ENCODE measurements at regions not wholly inside any gene's neighbourhood (a gene's known extent, or its start where the extent isn't known, plus 50 kb on each side); places are given as distances from the start of the nearest gene placed in this dataset.

DNA sequence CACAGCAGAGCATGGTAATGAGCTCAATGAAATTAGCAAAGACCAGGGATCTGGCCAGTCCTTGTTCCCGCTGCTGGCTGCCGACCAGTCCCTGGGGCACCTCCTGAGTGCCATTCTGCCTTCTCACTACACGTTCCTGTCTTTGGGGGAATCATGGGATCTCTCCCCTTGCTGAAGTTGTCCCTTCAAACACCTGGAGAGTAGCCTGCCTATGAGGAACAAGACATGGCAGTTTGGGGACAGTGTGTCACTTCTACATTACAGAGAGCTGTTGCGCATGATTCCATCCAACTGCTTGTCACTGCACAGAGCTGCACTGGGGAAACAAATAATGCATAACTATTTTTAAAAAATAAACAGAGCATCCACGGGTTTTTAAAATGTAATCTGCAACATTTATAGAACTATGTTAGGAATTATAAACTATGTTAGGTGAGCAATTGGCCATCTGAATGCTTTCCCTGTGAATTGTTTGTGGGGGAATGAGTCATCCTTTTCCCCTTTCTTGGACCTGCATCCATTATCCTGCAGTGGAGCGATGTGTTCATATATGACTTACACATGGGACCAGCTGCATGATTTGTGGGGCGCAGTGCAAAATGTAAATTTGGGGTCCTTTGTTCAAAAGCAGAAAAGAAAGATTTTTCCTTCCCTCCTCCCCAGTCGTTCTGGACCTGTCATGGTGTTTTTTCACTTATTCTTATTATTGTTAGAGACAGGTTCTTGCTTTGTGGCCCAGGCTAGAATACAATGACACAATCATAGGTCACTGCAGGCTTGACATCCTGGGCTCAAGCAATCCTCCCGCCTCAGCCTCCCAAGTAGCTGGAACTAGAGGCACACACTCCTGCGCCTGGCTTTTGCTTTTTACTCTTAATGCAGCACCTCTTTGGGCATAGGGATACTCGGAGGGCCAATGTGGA, 115.0 kb upstream of the TBL1X start:
- no peak overlapping the region for H3K4me3 ChIP-seq
- 64 to 81% (median 66%) methylated on average over 11 of the region's 11 CpGs for WGBS, 3 donors
- DNase-seq (no peak), ATAC-seq (peak in 2 of 4 donors; percentile 37 to 62)
- intact Hi-C loops (cut with DNase I), result no loop called here
- no peaks in the 10 kb centered on the region for H3K36me3 ChIP-seq (ENCODE audit: insufficient read depth in 1 of 2, low read depth in 1 of 2)
- TF ChIP-seq, protein P1, sequence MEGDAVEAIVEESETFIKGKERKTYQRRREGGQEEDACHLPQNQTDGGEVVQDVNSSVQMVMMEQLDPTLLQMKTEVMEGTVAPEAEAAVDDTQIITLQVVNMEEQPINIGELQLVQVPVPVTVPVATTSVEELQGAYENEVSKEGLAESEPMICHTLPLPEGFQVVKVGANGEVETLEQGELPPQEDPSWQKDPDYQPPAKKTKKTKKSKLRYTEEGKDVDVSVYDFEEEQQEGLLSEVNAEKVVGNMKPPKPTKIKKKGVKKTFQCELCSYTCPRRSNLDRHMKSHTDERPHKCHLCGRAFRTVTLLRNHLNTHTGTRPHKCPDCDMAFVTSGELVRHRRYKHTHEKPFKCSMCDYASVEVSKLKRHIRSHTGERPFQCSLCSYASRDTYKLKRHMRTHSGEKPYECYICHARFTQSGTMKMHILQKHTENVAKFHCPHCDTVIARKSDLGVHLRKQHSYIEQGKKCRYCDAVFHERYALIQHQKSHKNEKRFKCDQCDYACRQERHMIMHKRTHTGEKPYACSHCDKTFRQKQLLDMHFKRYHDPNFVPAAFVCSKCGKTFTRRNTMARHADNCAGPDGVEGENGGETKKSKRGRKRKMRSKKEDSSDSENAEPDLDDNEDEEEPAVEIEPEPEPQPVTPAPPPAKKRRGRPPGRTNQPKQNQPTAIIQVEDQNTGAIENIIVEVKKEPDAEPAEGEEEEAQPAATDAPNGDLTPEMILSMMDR (IDR thresholded peaks at IDR 0.05), result no peak
- no peaks in the 10 kb centered on the region for H3K4me1 ChIP-seq
- H3K27ac ChIP-seq, result no peak overlapping the region
- no peaks in the 10 kb centered on the region for H3K9me3 ChIP-seq
- no peaks in the 10 kb centered on the region for H3K27me3 ChIP-seq (ENCODE audit: insufficient read depth in 3 of 3, low read length in 2 of 3)

DNA sequence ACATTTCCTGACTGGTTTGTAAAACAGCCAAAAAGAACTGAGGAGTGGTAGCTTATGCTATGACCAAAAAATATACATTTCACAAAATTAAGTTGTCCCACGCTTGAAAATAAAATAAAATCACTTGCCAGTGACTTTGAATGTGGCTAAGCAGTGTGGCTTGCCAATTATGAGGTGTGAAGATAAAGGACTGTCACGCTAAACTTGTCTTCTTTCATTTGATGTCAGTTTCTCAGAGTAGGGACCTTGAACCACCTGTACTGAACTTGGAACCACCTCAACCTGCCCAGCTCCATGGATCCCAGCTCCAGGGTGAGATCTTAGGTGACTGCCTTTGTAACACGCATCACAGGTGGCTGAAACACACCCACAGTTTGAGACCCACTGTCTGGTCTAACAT, 113.7 kb upstream of the TBL1X start:
- Histone ChIP-seq H3K4me3 (no peak overlapping the region), H3K4me1 (no peaks in the 10 kb centered on the region), H3K27ac (no peak overlapping the region), H3K36me3 (ENCODE audit: insufficient read depth in 1 of 2, low read depth in 1 of 2) (no peaks in the 10 kb centered on the region), H3K9me3 (no peaks in the 10 kb centered on the region), H3K27me3 (ENCODE audit: insufficient read depth in 3 of 3, low read length in 2 of 3) (no peaks in the 10 kb centered on the region)
- TF ChIP-seq, protein P1 (IDR thresholded peaks at IDR 0.05), result no peak
- ATAC-seq, result no peak
- WGBS, 3 donors, result 91 to 94% (median 92%) methylated on average over 3 of the region's 3 CpGs
- intact Hi-C loops (cut with DNase I), result no loop called here
- no peak for DNase-seq

DNA sequence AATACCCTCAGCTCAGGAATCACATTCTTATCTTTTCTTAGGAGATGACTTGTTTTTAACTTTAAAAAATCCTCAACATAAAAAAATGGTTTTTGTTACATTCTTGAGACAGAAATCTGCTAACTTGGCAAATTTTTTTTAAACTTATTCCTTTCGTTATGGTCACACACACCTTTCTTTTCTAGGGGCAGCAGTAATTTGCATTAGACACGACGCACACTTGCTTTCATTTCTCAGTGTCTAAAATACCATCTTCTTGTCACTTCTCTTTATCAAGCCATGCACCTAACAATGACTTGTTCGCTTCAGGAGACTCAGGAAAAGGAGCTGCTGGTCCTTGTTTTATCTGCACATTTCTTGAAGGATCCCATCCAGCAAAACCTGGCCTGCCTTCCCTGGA, 112.6 kb upstream of the TBL1X start:
- H3K9me3 ChIP-seq, result no peaks in the 10 kb centered on the region
- no peaks in the 10 kb centered on the region for H3K27me3 ChIP-seq (ENCODE audit: insufficient read depth in 3 of 3, low read length in 2 of 3)
- H3K27ac ChIP-seq, result no peak overlapping the region
- TF ChIP-seq, protein P1 (IDR thresholded peaks at IDR 0.05), result no peak
- ATAC-seq (no peak), DNase-seq (no peak)
- no peak overlapping the region for H3K4me3 ChIP-seq
- 68 to 86% (median 68%) methylated on average over 4 of the region's 4 CpGs for WGBS, 3 donors
- intact Hi-C loops (cut with DNase I), result no loop called here
- H3K4me1 ChIP-seq, result no peaks in the 10 kb centered on the region
- no peaks in the 10 kb centered on the region for H3K36me3 ChIP-seq (ENCODE audit: insufficient read depth in 1 of 2, low read depth in 1 of 2)

DNA sequence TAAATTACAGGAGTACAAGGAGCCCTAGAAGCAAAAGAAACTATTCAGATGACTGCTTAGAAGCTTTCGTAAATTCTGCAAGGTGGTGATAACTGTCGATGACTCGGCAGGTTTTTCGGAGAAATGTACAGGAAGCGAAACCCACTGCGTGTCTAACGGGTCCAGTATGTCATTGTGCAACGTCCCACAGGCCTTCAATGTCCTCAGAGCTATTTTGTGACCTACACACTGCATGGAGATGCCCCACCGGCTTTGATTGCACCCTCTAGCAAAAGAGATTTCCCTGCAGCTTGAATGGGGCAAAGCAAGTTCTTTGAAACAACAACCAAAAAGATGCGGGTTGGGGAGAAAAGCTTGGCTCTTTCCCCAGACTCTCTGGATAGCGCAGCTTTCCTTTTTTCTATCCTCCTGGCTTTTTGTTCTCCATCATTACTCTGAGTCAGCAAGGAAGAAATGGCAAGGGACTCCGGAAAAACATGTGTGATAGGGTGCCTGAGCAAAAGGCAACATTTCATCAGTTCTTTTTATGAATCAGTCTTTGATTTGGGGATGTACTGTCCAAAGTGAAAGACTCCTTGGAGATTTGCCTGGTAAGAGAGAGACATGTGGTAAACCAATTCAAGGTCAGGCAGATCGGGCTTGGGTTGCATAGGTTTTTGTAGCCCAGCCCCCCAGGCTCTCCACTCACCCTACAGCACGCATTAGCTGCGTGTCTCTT, 112.0 kb upstream of the TBL1X start:
- H3K27ac ChIP-seq, result no peak overlapping the region
- H3K4me3 ChIP-seq, result no peak overlapping the region
- DNase-seq, result no peak
- TF ChIP-seq, protein P1 (IDR thresholded peaks at IDR 0.05), result no peak
- ATAC-seq, result peak in 1 of 4 donors; percentile 26
- H3K9me3 ChIP-seq, result no peaks in the 10 kb centered on the region
- no peaks in the 10 kb centered on the region for H3K27me3 ChIP-seq (ENCODE audit: insufficient read depth in 3 of 3, low read length in 2 of 3)
- no peaks in the 10 kb centered on the region for H3K4me1 ChIP-seq
- intact Hi-C loops (cut with DNase I), result no loop called here
- WGBS, 3 donors, result 40 to 49% (median 44%) methylated on average over 15 of the region's 15 CpGs
- H3K36me3 ChIP-seq (ENCODE audit: insufficient read depth in 1 of 2, low read depth in 1 of 2), result no peaks in the 10 kb centered on the region

Measured in psoas muscle (tissue), 7 donors.